Omental fat pad (tissue), 3 donors: ENCODE measurements at regions not wholly inside any gene's neighbourhood (a gene's known extent, or its start where the extent isn't known, plus 50 kb on each side); places are given as distances from the start of the nearest gene placed in this dataset.

ENCODE experiments used
- ATAC-seq: fragments of 150-250 bp; one replicate; pipeline ENCODE4 v1.9.1; 2016; ENCODE audit warnings: mild to moderate bottlenecking, moderate library complexity; ENCODE audit not compliant: low FRiP score
- DNase-seq: peaks from one replicate; pipeline ENCODE4 v3.0.0-alpha.2; 2019; ENCODE audit warnings: low spot score
- TF ChIP-seq, protein P1 (sequence below), 3 donors: fragments of 450-650 bp; IDR thresholded peaks; one replicate each; pipeline ENCODE4 v1.5.1; 2016 to 2017; ENCODE audit warnings: antibody characterized with exemption in 3 of 3, mild to moderate bottlenecking in 3 of 3, moderate library complexity in 2 of 3

DNA sequence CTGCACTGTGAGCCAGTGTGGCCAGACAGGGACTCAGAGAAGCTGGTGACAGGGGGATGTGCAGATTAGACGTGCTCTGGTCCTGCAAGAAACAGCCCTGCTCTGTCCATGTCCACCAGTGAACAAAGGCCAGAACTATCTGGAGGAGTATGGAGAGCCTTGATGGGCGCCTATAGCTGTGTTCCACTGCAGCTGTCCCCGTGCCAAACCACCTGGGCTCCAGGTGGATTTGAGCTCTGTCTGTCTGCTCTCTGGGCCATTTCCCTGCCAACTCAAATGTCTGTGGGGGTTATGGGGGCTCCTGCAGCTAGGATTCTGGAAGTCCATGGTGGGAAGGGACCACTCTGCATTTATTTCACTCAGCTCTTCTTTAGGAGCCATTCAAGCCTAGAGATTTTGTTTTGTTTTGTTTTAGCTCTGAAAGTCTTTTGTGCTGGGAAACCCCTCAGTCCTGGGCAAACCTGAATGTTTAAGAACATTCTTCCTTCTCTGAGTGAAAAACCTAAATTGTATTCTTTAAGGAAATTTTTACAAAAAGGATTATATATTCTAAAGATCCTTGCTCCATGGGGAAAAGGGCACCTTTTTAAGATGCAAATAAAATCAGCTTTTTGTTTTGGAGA lies 1039.5 kb upstream of the SORCS1 start:
- DNase-seq (no peak), ATAC-seq (no peak)
- TF ChIP-seq, protein P1, sequence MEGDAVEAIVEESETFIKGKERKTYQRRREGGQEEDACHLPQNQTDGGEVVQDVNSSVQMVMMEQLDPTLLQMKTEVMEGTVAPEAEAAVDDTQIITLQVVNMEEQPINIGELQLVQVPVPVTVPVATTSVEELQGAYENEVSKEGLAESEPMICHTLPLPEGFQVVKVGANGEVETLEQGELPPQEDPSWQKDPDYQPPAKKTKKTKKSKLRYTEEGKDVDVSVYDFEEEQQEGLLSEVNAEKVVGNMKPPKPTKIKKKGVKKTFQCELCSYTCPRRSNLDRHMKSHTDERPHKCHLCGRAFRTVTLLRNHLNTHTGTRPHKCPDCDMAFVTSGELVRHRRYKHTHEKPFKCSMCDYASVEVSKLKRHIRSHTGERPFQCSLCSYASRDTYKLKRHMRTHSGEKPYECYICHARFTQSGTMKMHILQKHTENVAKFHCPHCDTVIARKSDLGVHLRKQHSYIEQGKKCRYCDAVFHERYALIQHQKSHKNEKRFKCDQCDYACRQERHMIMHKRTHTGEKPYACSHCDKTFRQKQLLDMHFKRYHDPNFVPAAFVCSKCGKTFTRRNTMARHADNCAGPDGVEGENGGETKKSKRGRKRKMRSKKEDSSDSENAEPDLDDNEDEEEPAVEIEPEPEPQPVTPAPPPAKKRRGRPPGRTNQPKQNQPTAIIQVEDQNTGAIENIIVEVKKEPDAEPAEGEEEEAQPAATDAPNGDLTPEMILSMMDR (IDR thresholded peaks at IDR 0.05), result no peak

- DNase-seq (no peak), ATAC-seq (no peak)
- TF ChIP-seq, protein P1 (IDR thresholded peaks at IDR 0.05), result no peak
Observed at GRCh38 chr10:108187408-108188012, 1023.0 kb upstream of the SORCS1 start.

- no peak for ATAC-seq
- TF ChIP-seq, protein P1 (IDR thresholded peaks at IDR 0.05), result no peak
- DNase-seq, result no peak
Observed at GRCh38 chr10:108184114-108184513, 1019.6 kb upstream of the SORCS1 start.

DNA sequence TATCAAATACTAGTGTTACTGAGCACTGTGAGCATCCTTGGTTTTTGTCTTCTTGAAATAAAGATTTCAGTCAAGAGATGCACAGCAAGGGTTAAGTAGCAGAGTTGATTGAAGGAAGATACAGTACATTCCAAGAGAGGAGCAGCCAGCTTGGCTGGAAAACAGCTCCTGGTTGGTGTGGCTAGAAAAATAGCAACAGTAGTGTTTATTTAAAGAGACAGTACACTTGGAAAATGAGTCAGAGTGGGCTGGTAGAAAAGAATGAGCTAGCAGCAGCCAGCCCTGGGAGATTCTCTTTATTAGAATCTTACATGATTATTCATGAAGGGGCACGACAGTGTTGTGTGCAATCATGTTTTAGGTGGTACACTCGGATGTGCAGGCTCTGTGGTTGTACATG lies 1016.4 kb upstream of the SORCS1 start:
- TF ChIP-seq, protein P1 (IDR thresholded peaks at IDR 0.05), result no peak
- no peak for ATAC-seq
- DNase-seq, result no peak

DNA sequence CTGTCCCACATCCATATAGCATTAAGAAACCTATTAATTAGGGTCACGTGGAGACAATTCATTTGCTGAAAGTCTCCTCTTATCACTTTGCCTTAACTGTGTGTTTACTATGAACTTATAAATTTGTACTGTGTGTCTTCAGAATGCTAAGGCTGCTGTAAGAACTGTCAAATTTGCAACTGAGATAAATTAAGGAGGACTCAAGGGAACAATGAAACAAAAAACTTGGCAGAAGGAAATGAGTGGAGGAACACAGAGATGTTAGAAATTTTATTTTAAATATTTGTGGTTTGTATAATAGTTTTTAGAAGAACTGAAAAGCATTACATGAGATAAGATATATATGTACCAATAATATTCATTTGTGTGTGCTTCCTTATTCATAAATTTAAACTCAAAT lies 1005.3 kb upstream of the SORCS1 start:
- TF ChIP-seq, protein P1 (IDR thresholded peaks at IDR 0.05), result no peak
- no peak for DNase-seq
- ATAC-seq, result no peak

- ATAC-seq, result no peak
- TF ChIP-seq, protein P1 (IDR thresholded peaks at IDR 0.05), result no peak
- no peak for DNase-seq
Observed at GRCh38 chr10:108167766-108168165, 1003.3 kb upstream of the SORCS1 start.

GRCh38 chr10:108166401-108166800 lies 1001.9 kb upstream of the SORCS1 start:
- TF ChIP-seq, protein P1 (IDR thresholded peaks at IDR 0.05), result no peak
- ATAC-seq, result no peak
- DNase-seq, result no peak
